ENCODE measurements at regions not wholly inside any gene's neighbourhood (a gene's known extent, or its start where the extent isn't known, plus 50 kb on each side); places are given as distances from the start of the nearest gene placed in this dataset.

GRCh38 chr6:53974941-53975340 lies 136.3 kb upstream of the MLIP start:
- DNase-seq (ENCODE audit: low spot score): no peak

GRCh38 chr6:53975941-53976615 lies 135.2 kb upstream of the MLIP start:
- DNase-seq (ENCODE audit: low spot score): no peak

- DNase-seq (ENCODE audit: low spot score): no peak
These were observed 133.7 kb upstream of the MLIP start for GRCh38 chr6:53977551-53977950.

- DNase-seq (ENCODE audit: low spot score): peak; percentile 47
These were observed 131.7 kb upstream of the MLIP start for GRCh38 chr6:53979468-53980067.

- DNase-seq (ENCODE audit: low spot score): no peak
These were observed 128.7 kb upstream of the MLIP start for GRCh38 chr6:53982366-53983050.

- no peak for DNase-seq (ENCODE audit: low spot score)
These were observed 127.9 kb upstream of the MLIP start for GRCh38 chr6:53983301-53983700.

GRCh38 chr6:53984163-53984562 lies 127.1 kb upstream of the MLIP start:
- DNase-seq (ENCODE audit: low spot score): no peak

- DNase-seq (ENCODE audit: low spot score): no peak
These were observed 126.7 kb upstream of the MLIP start for GRCh38 chr6:53984581-53984980.

- no peak for DNase-seq (ENCODE audit: low spot score)
These were observed 125.9 kb upstream of the MLIP start for GRCh38 chr6:53985366-53985765.

- DNase-seq (ENCODE audit: low spot score): no peak
These were observed 125.0 kb upstream of the MLIP start for GRCh38 chr6:53986165-53986720.

GRCh38 chr6:53986721-53987521 lies 124.3 kb upstream of the MLIP start:
- no peak for DNase-seq (ENCODE audit: low spot score)

GRCh38 chr6:53987522-53987888 lies 123.7 kb upstream of the MLIP start:
- no peak for DNase-seq (ENCODE audit: low spot score)

GRCh38 chr6:53989504-53989903 lies 121.7 kb upstream of the MLIP start:
- DNase-seq (ENCODE audit: low spot score): no peak

GRCh38 chr6:53992522-53992921 lies 118.7 kb upstream of the MLIP start:
- no peak for DNase-seq (ENCODE audit: low spot score)

GRCh38 chr6:53994201-53994600 lies 117.0 kb upstream of the MLIP start:
- no peak for DNase-seq (ENCODE audit: low spot score)

GRCh38 chr6:53995935-53996334 lies 115.3 kb upstream of the MLIP start:
- no peak for DNase-seq (ENCODE audit: low spot score)

GRCh38 chr6:53998303-53998702 lies 112.9 kb upstream of the MLIP start:
- DNase-seq (ENCODE audit: low spot score): no peak

GRCh38 chr6:53999088-53999755 lies 112.0 kb upstream of the MLIP start:
- no peak for DNase-seq (ENCODE audit: low spot score)

- no peak for DNase-seq (ENCODE audit: low spot score)
These were observed 109.1 kb upstream of the MLIP start for GRCh38 chr6:54002116-54002515.

GRCh38 chr6:54003316-54003715 lies 107.9 kb upstream of the MLIP start:
- no peak for DNase-seq (ENCODE audit: low spot score)

GRCh38 chr6:54008589-54008988 lies 102.7 kb upstream of the MLIP start:
- DNase-seq (ENCODE audit: low spot score): no peak
